ENCODE measurements at regions not wholly inside any gene's neighbourhood (a gene's known extent, or its start where the extent isn't known, plus 50 kb on each side); places are given as distances from the start of the nearest gene placed in this dataset.

GRCh38 chr11:127383026-127383425 lies 382.5 kb upstream of the KIRREL3 start:
- H3K79me1 ChIP-seq (ENCODE audit: low read depth in 1 of 2, low read length in 2 of 2), result no peaks in the 10 kb centered on the region
- H2AFZ ChIP-seq (replicated peaks; ENCODE audit: low read length, poor library complexity), result no peak overlapping the region
- H3K4me3 ChIP-seq (ENCODE audit: insufficient read depth, low read depth, low read length), result no peak overlapping the region
- ChIA-PET POLR2A (ENCODE audit: unreplicated experiment) (no interaction called here), CTCF (no interaction called here)
- no peak for ATAC-seq (ENCODE audit: low read depth)
- no peak overlapping the region for H3K9ac ChIP-seq (ENCODE audit: low read depth, low read length)
- no peak overlapping the region for H2AK9ac ChIP-seq (replicated peaks; ENCODE audit: low read depth, low read length, poor library complexity)
- H3K9me3 ChIP-seq (ENCODE audit: control insufficient read depth, insufficient read depth, low read length), result no peaks in the 10 kb centered on the region
- no peak overlapping the region for H4K8ac ChIP-seq (ENCODE audit: low read depth in 2 of 2, low read length in 2 of 2)
- H2AK5ac ChIP-seq (ENCODE audit: low read depth, low read length), result no peak overlapping the region
- H2BK5ac ChIP-seq (ENCODE audit: low read depth, low read length, poor library complexity, severe bottlenecking), result no peak overlapping the region
- no peaks in the 10 kb centered on the region for H3K9me1 ChIP-seq (ENCODE audit: insufficient read depth, low read length)
- H4K5ac ChIP-seq (ENCODE audit: low read depth, low read length), result no peak overlapping the region
- no peaks in the 10 kb centered on the region for H3K27me3 ChIP-seq (ENCODE audit: control insufficient read depth, insufficient read depth, low read length)
- no peak overlapping the region for H3K23ac ChIP-seq (ENCODE audit: low read depth, low read length)
- H4K20me1 ChIP-seq (ENCODE audit: insufficient read depth, low read length), result no peaks in the 10 kb centered on the region
- H3K14ac ChIP-seq (replicated peaks; ENCODE audit: low read depth, low read length), result no peak overlapping the region
- DNase-seq, result no peak
- no peak overlapping the region for H3K27ac ChIP-seq (ENCODE audit: insufficient read depth, low read length)
- H2BK20ac ChIP-seq (ENCODE audit: low read depth, low read length), result no peak overlapping the region
- BruUV-seq (replicated peaks), result no TSS peak
- WGBS, 2 experiments (ENCODE audit: extremely low coverage in 2 of 2, insufficient read length in 1 of 2), result 10% methylated on average over 2 of the region's 3 CpGs; no CpG with 5 or more reads in 1 of the 2 experiments
- H3K4me1 ChIP-seq (ENCODE audit: control insufficient read depth, insufficient read depth, low read length), result no peaks in the 10 kb centered on the region
- H4K91ac ChIP-seq (ENCODE audit: insufficient read depth, low read depth, low read length), result no peak overlapping the region
- no peak overlapping the region for H2BK15ac ChIP-seq (ENCODE audit: low read depth, low read length)
- H2BK120ac ChIP-seq (ENCODE audit: low read depth, low read length), result no peak overlapping the region
- in situ Hi-C loops (cut with MboI; ENCODE audit: low sequenced_read_pairs), result no loop called here
- H3K18ac ChIP-seq (ENCODE audit: low read depth, low read length), result no peak overlapping the region
- H3K36me3 ChIP-seq (ENCODE audit: control insufficient read depth, insufficient read depth, low read length), result no peaks in the 10 kb centered on the region
- no peak overlapping the region for H3K4me2 ChIP-seq (ENCODE audit: low read depth, low read length)
- intact Hi-C loops (cut with micrococcal nuclease), result no loop called here
- H3K4ac ChIP-seq (ENCODE audit: low read depth, low read length), result no peak overlapping the region
- H3K56ac ChIP-seq (ENCODE audit: extremely low read depth, insufficient read depth, low read length), result no peak overlapping the region
- dilution Hi-C loops (cut with HindIII; ENCODE audit: low sequenced_read_pairs, unreplicated experiment), result no loop called here
- TF ChIP-seq RCOR1 (IDR thresholded peaks at IDR 0.05; ENCODE audit: insufficient replicate concordance, low read length) (no peak), RAD21 (IDR thresholded peaks at IDR 0.05; ENCODE audit: low read length) (no peak), RFX5 (IDR thresholded peaks at IDR 0.05; ENCODE audit: low read depth, low read length) (no peak), CHD1 (IDR thresholded peaks at IDR 0.05; ENCODE audit: low read depth, low read length) (no peak), CTCF (conservative IDR thresholded peaks at IDR 0.05; ENCODE audit: low read depth, low read length) (no peak)
